GM18498 (cell line): ENCODE measurements at regions not wholly inside any gene's neighbourhood (a gene's known extent, or its start where the extent isn't known, plus 50 kb on each side); places are given as distances from the start of the nearest gene placed in this dataset.
A peak's percentile ranks its signal among the peaks of the same experiment; 100 is the strongest.
"Not testable (repeated sequence)": the region's sequence is repeated elsewhere in the genome, so short reads cannot be mapped to it uniquely, and the experiment has no call there.

Experiments used
- ATAC-seq: cut with Tn5 transposase; IDR thresholded peaks from one replicate; pipeline ENCODE4 v1.9.1; 2021; ENCODE audit warnings: mild to moderate bottlenecking, moderate library complexity; ENCODE audit not compliant: unreplicated experiment

GRCh38 chr14:81738946-81739659 is 205.4 kb upstream of the SEL1L start:
- no peak for ATAC-seq

- ATAC-seq = no peak
Measured at GRCh38 chr14:81743605-81744004, 210.0 kb upstream of the SEL1L start.

- no peak for ATAC-seq
Measured at GRCh38 chr14:81751198-81751597, 217.5 kb upstream of the SEL1L start.

- no peak for ATAC-seq
Measured at GRCh38 chr14:81759541-81759940, 225.9 kb upstream of the SEL1L start.

GRCh38 chr14:81765651-81766275 is 232.1 kb upstream of the SEL1L start:
- ATAC-seq = peak; percentile 50

GRCh38 chr14:81766321-81766915 is 232.8 kb upstream of the SEL1L start:
- ATAC-seq = no peak

- ATAC-seq = no peak
Measured at GRCh38 chr14:81767266-81767995, 233.8 kb upstream of the SEL1L start.

GRCh38 chr14:81771651-81772275 is 238.1 kb upstream of the SEL1L start:
- no peak for ATAC-seq

GRCh38 chr14:81772381-81772780 is 238.7 kb upstream of the SEL1L start:
- no peak for ATAC-seq

- ATAC-seq = no peak
Measured at GRCh38 chr14:81776531-81776930, 242.9 kb upstream of the SEL1L start.

GRCh38 chr14:81781798-81782197 is 248.1 kb upstream of the SEL1L start:
- ATAC-seq = not testable (repeated sequence)

GRCh38 chr14:81784084-81784483 is 250.4 kb upstream of the SEL1L start:
- no peak for ATAC-seq

GRCh38 chr14:81797315-81797714 is 263.7 kb upstream of the SEL1L start:
- ATAC-seq = no peak

GRCh38 chr14:81801921-81802320 is 268.3 kb upstream of the SEL1L start:
- no peak for ATAC-seq

GRCh38 chr14:81802341-81802740 is 268.7 kb upstream of the SEL1L start:
- no peak for ATAC-seq

- ATAC-seq = no peak
Measured at GRCh38 chr14:81805785-81806184, 272.1 kb upstream of the SEL1L start.

GRCh38 chr14:81811705-81812269 is 278.1 kb upstream of the SEL1L start:
- no peak for ATAC-seq

GRCh38 chr14:81818271-81818670 is 284.6 kb upstream of the SEL1L start:
- ATAC-seq = no peak

GRCh38 chr14:81819344-81819743 is 285.7 kb upstream of the SEL1L start:
- ATAC-seq = no peak

GRCh38 chr14:81819910-81820309 is 286.3 kb upstream of the SEL1L start:
- no peak for ATAC-seq

GRCh38 chr14:81826081-81826480 is 292.4 kb upstream of the SEL1L start:
- no peak for ATAC-seq
